ENCODE measurements at regions not wholly inside any gene's neighbourhood (a gene's known extent, or its start where the extent isn't known, plus 50 kb on each side); places are given as distances from the start of the nearest gene placed in this dataset.

DNA sequence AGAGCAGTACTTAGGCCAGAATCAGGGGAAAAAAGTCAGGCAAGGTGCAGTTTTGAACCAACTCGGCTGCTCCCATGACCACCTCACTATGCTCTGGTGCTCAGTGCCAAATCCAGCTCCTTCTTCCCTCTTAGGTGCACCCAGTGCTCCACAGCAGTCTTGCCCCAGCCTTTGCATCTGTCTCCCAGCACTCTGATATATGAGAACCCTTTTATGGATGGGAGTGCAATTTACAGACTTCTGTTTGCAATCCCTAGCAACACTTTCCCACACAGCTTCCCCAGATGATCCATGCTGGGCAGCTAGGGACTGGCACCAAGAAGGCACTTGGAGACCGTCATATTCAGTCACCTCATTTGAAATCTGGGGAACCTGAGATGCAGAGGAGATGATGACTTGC lies 267.9 kb upstream of the CCL2 start:
- no peak overlapping the region for H3K9ac ChIP-seq (ENCODE audit: low read length)
- no peak overlapping the region for H3K4me3 ChIP-seq (ENCODE audit: low read length)
- H3K36me3 ChIP-seq (replicated peaks; ENCODE audit: low read depth, low read length) = no peaks in the 10 kb centered on the region
- no peaks in the 10 kb centered on the region for H4K20me1 ChIP-seq (ENCODE audit: insufficient read depth, low read length)
- peaks cover 23% of the 10 kb centered on the region for H3K4me1 ChIP-seq (ENCODE audit: low read length)
- TF ChIP-seq EZH2phosphoT487 (IDR thresholded peaks at IDR 0.05; ENCODE audit: low read depth) (no peak), CTCF (IDR thresholded peaks at IDR 0.05; ENCODE audit: low read depth, low read length) (no peak)
- H2AFZ ChIP-seq (ENCODE audit: low read depth, low read length) = no peak overlapping the region
- H3K27me3 ChIP-seq (ENCODE audit: low read depth, low read length) = no peaks in the 10 kb centered on the region
- no peak overlapping the region for H3K27ac ChIP-seq (ENCODE audit: low read length)
- H3K9me3 ChIP-seq (ENCODE audit: insufficient read depth, low read length) = no peaks in the 10 kb centered on the region
- no peaks in the 10 kb centered on the region for H3K79me2 ChIP-seq (ENCODE audit: low read length)
- H3K4me2 ChIP-seq (ENCODE audit: low read length) = no peak overlapping the region

DNA sequence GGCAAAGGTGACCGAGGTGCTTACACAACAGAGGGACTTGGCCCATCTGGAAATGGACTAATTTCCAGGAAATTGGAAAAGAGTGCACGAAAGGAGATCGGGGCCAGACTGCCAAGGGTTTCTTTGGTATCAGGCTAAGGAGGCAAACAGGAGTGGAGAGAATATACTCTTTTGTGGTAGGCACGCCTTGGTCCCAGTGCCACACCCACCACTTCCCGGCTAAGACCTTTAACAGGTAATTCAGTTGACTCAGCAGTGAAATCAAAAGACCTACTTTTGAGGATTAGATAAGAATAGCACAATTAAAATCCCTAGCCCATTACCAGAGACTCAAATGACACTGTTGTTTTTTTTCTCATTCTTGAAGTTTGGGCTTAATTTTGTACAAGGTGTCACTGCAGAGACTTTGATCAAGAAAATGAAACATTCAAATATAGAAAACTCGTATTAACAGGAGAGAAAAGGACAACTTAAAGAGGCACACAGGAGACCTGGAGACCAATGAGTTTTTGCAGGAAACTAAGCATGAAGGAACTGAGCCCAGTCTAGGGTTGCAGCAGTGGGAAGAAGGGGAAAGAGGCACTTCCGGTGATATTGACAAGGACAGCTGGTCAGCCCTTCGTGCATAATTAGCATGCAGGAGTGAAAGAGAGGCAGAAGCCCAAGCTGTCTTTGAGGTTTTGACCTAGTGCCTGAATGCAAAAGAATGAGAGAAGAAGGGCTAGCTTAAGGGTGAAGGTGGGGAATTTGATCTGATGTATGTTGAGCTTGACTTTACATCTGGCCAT lies 265.5 kb upstream of the CCL2 start:
- Histone ChIP-seq H3K79me2 (ENCODE audit: low read length) (no peaks in the 10 kb centered on the region), H2AFZ (ENCODE audit: low read depth, low read length) (no peak overlapping the region), H3K9ac (ENCODE audit: low read length) (no peak overlapping the region), H3K4me1 (ENCODE audit: low read length) (peaks cover 10% of the 10 kb centered on the region; the same call in 1 of the 2 replicates), H3K27me3 (ENCODE audit: low read depth, low read length) (no peaks in the 10 kb centered on the region), H3K36me3 (replicated peaks; ENCODE audit: low read depth, low read length) (no peaks in the 10 kb centered on the region), H3K4me2 (ENCODE audit: low read length) (no peak overlapping the region), H3K9me3 (ENCODE audit: insufficient read depth, low read length) (no peaks in the 10 kb centered on the region), H4K20me1 (ENCODE audit: insufficient read depth, low read length) (no peaks in the 10 kb centered on the region), H3K4me3 (ENCODE audit: low read length) (no peak overlapping the region), H3K27ac (ENCODE audit: low read length) (no peak overlapping the region)
- TF ChIP-seq EZH2phosphoT487 (IDR thresholded peaks at IDR 0.05; ENCODE audit: low read depth) = no peak
- TF ChIP-seq CTCF (IDR thresholded peaks at IDR 0.05; ENCODE audit: low read depth, low read length) = no peak

DNA sequence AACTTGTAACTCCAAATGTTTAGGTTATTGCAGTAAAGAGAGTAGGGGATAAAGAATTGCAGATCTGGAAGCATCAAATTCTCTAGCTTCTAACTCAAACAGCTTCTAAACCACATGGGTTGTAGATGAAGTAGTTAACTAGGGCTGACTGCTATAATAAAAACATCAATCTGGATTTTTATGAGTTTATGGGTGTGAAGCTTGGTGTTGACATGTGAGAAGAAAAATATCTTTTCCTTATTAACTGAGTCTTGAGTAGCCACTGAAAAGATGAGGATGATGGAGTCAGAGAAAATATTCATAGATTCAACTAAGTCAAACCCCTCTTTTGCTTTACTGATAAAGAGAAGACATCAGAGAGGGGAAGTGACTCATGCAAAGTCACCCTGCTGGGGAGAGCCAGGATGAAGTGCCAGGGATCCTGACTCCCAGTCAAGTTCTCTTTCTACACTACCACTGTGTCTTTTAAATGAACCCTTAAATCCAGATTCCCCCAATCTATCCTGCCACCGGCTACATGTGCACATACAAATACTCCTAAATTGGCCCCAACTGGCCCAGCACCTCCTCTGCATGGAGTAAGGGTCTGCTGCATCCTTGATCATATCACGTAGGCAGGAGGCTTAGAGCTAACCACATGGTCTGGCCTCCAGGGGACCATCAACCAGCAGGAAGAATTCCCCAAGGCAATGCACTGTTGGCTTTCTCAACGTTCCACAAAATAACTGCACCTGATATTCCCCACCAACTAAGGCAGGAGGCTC lies 264.0 kb upstream of the CCL2 start:
- TF ChIP-seq EZH2phosphoT487 (IDR thresholded peaks at IDR 0.05; ENCODE audit: low read depth) (no peak), CTCF (IDR thresholded peaks at IDR 0.05; ENCODE audit: low read depth, low read length) (no peak)
- Histone ChIP-seq H3K4me2 (ENCODE audit: low read length) (no peak overlapping the region), H2AFZ (ENCODE audit: low read depth, low read length) (no peak overlapping the region), H3K4me1 (ENCODE audit: low read length) (peaks cover 10% of the 10 kb centered on the region; the same call in 1 of the 2 replicates), H3K36me3 (replicated peaks; ENCODE audit: low read depth, low read length) (no peaks in the 10 kb centered on the region), H3K79me2 (ENCODE audit: low read length) (no peaks in the 10 kb centered on the region), H3K9ac (ENCODE audit: low read length) (no peak overlapping the region), H4K20me1 (ENCODE audit: insufficient read depth, low read length) (no peaks in the 10 kb centered on the region), H3K27me3 (ENCODE audit: low read depth, low read length) (no peaks in the 10 kb centered on the region), H3K9me3 (ENCODE audit: insufficient read depth, low read length) (0 out of 2 replicates have a peak, but pooled peaks cover under 1% of the 10 kb centered on the region), H3K4me3 (ENCODE audit: low read length) (no peak overlapping the region), H3K27ac (ENCODE audit: low read length) (no peak overlapping the region)

GRCh38 chr17:33992113-33992512 lies 263.0 kb upstream of the CCL2 start:
- TF ChIP-seq CTCF (IDR thresholded peaks at IDR 0.05; ENCODE audit: low read depth, low read length) (no peak), EZH2phosphoT487 (IDR thresholded peaks at IDR 0.05; ENCODE audit: low read depth) (no peak)
- Histone ChIP-seq H3K4me1 (ENCODE audit: low read length) (peaks cover 10% of the 10 kb centered on the region; the same call in 1 of the 2 replicates), H3K4me3 (ENCODE audit: low read length) (no peak overlapping the region), H4K20me1 (ENCODE audit: insufficient read depth, low read length) (no peaks in the 10 kb centered on the region), H2AFZ (ENCODE audit: low read depth, low read length) (no peak overlapping the region), H3K4me2 (ENCODE audit: low read length) (no peak overlapping the region), H3K36me3 (replicated peaks; ENCODE audit: low read depth, low read length) (no peaks in the 10 kb centered on the region), H3K79me2 (ENCODE audit: low read length) (no peaks in the 10 kb centered on the region), H3K27ac (ENCODE audit: low read length) (no peak overlapping the region), H3K9me3 (ENCODE audit: insufficient read depth, low read length) (0 out of 2 replicates have a peak, but pooled peaks cover 5% of the 10 kb centered on the region), H3K27me3 (ENCODE audit: low read depth, low read length) (no peaks in the 10 kb centered on the region), H3K9ac (ENCODE audit: low read length) (no peak overlapping the region)

Measured in OCI-LY3 (cell line).